ENCODE measurements at regions not wholly inside any gene's neighbourhood (a gene's known extent, or its start where the extent isn't known, plus 50 kb on each side); places are given as distances from the start of the nearest gene placed in this dataset.

DNA sequence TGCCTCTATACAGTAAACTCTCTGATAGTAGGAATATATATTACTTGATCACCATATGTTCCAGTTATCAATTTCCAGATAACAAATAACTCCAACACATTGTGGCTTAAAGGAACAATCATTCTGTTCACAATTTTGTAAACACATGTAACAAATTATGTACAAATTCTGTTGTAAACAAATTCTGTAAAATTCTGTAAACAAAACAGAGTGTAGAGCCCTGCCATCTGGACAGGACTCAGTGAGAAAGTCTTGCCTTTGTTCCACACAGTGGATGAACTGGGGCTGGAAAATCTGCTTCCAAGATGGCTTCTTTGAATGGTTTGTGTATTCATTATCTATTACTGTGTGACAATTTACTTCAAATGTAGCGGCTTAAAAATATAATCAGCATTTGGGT lies 69.0 kb upstream of the LRRC7 start:
- H3F3A ChIP-seq (ENCODE audit: insufficient read depth, low read length): no peaks in the 10 kb centered on the region
- no peak for DNase-seq
- H4K20me1 ChIP-seq (ENCODE audit: insufficient read depth, low read length): no peaks in the 10 kb centered on the region
- no peaks in the 10 kb centered on the region for H3K36me3 ChIP-seq (replicated peaks; ENCODE audit: insufficient read depth, low read length)
- TF ChIP-seq, protein P1, sequence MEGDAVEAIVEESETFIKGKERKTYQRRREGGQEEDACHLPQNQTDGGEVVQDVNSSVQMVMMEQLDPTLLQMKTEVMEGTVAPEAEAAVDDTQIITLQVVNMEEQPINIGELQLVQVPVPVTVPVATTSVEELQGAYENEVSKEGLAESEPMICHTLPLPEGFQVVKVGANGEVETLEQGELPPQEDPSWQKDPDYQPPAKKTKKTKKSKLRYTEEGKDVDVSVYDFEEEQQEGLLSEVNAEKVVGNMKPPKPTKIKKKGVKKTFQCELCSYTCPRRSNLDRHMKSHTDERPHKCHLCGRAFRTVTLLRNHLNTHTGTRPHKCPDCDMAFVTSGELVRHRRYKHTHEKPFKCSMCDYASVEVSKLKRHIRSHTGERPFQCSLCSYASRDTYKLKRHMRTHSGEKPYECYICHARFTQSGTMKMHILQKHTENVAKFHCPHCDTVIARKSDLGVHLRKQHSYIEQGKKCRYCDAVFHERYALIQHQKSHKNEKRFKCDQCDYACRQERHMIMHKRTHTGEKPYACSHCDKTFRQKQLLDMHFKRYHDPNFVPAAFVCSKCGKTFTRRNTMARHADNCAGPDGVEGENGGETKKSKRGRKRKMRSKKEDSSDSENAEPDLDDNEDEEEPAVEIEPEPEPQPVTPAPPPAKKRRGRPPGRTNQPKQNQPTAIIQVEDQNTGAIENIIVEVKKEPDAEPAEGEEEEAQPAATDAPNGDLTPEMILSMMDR (IDR thresholded peaks at IDR 0.05; ENCODE audit: low read length): no peak
- TF ChIP-seq EZH2 (optimal IDR thresholded peaks at IDR 0.05; ENCODE audit: low read depth, low read length) (no peak), EZH2phosphoT487 (IDR thresholded peaks at IDR 0.05; ENCODE audit: low read length) (no peak)
- H3K4me2 ChIP-seq (ENCODE audit: low read depth, low read length): no peak overlapping the region
- no peak overlapping the region for H3K9ac ChIP-seq (ENCODE audit: low read length)
- H3K27me3 ChIP-seq (replicated peaks; ENCODE audit: insufficient read depth, low read length): no peaks in the 10 kb centered on the region
- H3K4me3 ChIP-seq (ENCODE audit: low read length): no peak overlapping the region
- H3K79me2 ChIP-seq (ENCODE audit: low read length): no peaks in the 10 kb centered on the region
- H3K9me3 ChIP-seq (replicated peaks; ENCODE audit: insufficient read depth, low read length): no peaks in the 10 kb centered on the region
- no peaks in the 10 kb centered on the region for H3K9me2 ChIP-seq (replicated peaks; ENCODE audit: insufficient read depth, low read length)
- H3K27ac ChIP-seq (ENCODE audit: low read length): no peak overlapping the region
- no peak overlapping the region for H2AFZ ChIP-seq (ENCODE audit: low read length)
- H3K4me1 ChIP-seq (ENCODE audit: low read length): no peaks in the 10 kb centered on the region

DNA sequence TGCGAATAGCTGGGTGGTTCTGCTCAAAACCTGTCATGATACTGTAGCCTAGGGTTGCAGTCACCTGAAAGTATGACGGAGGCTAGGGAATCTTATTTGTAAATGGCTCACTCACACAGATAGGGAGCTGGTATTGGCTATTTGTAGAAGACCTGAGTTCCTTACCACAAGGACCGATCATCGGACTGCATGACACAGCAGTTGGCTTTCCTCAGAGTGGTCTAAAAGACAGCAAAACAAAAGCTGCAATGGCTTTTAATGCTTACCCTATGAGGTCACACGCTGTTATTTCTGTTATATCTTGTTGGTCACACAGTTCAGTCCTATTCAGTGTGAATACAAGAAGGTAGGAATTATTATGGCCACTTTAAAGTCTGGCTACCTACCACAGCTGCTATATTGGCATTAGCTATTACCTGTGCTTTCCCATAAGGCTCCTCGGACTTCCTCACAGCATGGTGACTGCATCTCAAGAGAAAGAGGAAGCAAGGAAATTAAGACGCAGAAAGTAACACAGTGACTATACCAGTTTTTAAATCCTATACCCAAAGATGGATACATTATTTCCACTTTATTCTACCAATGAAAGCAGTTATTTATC lies 68.4 kb upstream of the LRRC7 start:
- Histone ChIP-seq H3K4me3 (ENCODE audit: low read length) (no peak overlapping the region), H4K20me1 (ENCODE audit: insufficient read depth, low read length) (no peaks in the 10 kb centered on the region), H3F3A (ENCODE audit: insufficient read depth, low read length) (no peaks in the 10 kb centered on the region), H3K79me2 (ENCODE audit: low read length) (no peaks in the 10 kb centered on the region), H3K9ac (ENCODE audit: low read length) (no peak overlapping the region), H3K4me2 (ENCODE audit: low read depth, low read length) (no peak overlapping the region), H3K9me3 (replicated peaks; ENCODE audit: insufficient read depth, low read length) (no peaks in the 10 kb centered on the region), H3K9me2 (replicated peaks; ENCODE audit: insufficient read depth, low read length) (no peaks in the 10 kb centered on the region), H3K27ac (ENCODE audit: low read length) (no peak overlapping the region), H3K36me3 (replicated peaks; ENCODE audit: insufficient read depth, low read length) (no peaks in the 10 kb centered on the region), H2AFZ (ENCODE audit: low read length) (no peak overlapping the region), H3K27me3 (replicated peaks; ENCODE audit: insufficient read depth, low read length) (no peaks in the 10 kb centered on the region), H3K4me1 (ENCODE audit: low read length) (no peaks in the 10 kb centered on the region)
- no peak for DNase-seq
- TF ChIP-seq EZH2phosphoT487 (IDR thresholded peaks at IDR 0.05; ENCODE audit: low read length) (no peak), EZH2 (optimal IDR thresholded peaks at IDR 0.05; ENCODE audit: low read depth, low read length) (no peak)
- TF ChIP-seq, protein P1 (IDR thresholded peaks at IDR 0.05; ENCODE audit: low read length): no peak

DNA sequence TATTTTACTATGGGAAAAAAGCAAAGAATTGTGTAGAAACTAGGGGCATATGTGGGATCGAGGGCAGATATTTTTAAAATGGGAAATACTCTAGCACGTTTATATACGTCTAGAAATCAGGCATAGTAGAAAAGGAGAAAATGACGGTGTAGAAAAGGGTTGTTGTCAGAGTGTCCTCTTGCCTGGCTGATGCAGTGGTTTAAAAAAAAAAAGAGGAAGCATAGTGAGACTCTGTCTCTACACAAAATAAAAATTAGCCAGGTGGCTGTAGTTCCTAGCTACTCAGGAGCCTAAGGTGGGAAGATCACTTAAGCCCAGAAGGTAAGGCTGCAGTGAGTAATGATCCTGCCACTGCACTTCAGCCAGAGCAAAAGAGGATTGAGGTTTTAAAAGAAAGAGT lies 64.7 kb upstream of the LRRC7 start:
- no peaks in the 10 kb centered on the region for H3K4me1 ChIP-seq (ENCODE audit: low read length)
- H3K4me2 ChIP-seq (ENCODE audit: low read depth, low read length): no peak overlapping the region
- no peaks in the 10 kb centered on the region for H3K36me3 ChIP-seq (replicated peaks; ENCODE audit: insufficient read depth, low read length)
- no peak overlapping the region for H3K27ac ChIP-seq (ENCODE audit: low read length)
- H4K20me1 ChIP-seq (ENCODE audit: insufficient read depth, low read length): no peaks in the 10 kb centered on the region
- H3K9ac ChIP-seq (ENCODE audit: low read length): no peak overlapping the region
- TF ChIP-seq EZH2 (optimal IDR thresholded peaks at IDR 0.05; ENCODE audit: low read depth, low read length): no peak
- TF ChIP-seq, protein P1 (IDR thresholded peaks at IDR 0.05; ENCODE audit: low read length): no peak
- no peak for TF ChIP-seq EZH2phosphoT487 (IDR thresholded peaks at IDR 0.05; ENCODE audit: low read length)
- no peaks in the 10 kb centered on the region for H3K9me2 ChIP-seq (replicated peaks; ENCODE audit: insufficient read depth, low read length)
- H3K79me2 ChIP-seq (ENCODE audit: low read length): no peaks in the 10 kb centered on the region
- DNase-seq: no peak
- H3K4me3 ChIP-seq (ENCODE audit: low read length): no peak overlapping the region
- no peaks in the 10 kb centered on the region for H3K27me3 ChIP-seq (replicated peaks; ENCODE audit: insufficient read depth, low read length)
- H2AFZ ChIP-seq (ENCODE audit: low read length): no peak overlapping the region
- H3F3A ChIP-seq (ENCODE audit: insufficient read depth, low read length): no peaks in the 10 kb centered on the region
- H3K9me3 ChIP-seq (replicated peaks; ENCODE audit: insufficient read depth, low read length): no peaks in the 10 kb centered on the region

Data from MM.1S (cell line).